ENCODE measurements at regions not wholly inside any gene's neighbourhood (a gene's known extent, or its start where the extent isn't known, plus 50 kb on each side); places are given as distances from the start of the nearest gene placed in this dataset.

DNA sequence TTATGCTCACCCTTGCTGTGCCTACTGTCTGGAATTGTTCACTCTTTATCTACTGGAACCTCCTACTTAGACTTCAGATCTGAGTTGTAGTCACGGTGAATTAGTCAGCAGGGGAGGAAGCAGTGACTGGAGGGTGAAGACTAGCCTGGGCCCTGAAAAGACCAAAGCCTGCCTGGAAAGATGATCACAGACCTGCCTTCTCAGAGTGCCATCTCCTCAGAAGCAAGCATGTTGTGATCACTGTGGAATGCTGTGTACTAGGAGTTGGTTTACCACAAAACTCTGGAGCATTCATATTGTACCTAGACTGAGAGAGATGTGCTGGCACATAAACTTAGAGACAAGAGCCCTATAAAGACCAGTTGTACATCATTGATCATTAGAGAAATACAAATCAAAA lies 100.7 kb upstream of the SCN10A start:
- Histone ChIP-seq H3K27ac (ENCODE audit: low read length) (no peak overlapping the region), H3K4me1 (ENCODE audit: insufficient read depth, low read length) (no peaks in the 10 kb centered on the region), H3K27me3 (ENCODE audit: insufficient read depth, low read length, poor library complexity) (peaks cover 5% of the 10 kb centered on the region), H3K36me3 (ENCODE audit: insufficient read depth, low read length) (no peaks in the 10 kb centered on the region), H4K20me1 (ENCODE audit: insufficient read depth, low read length) (no peaks in the 10 kb centered on the region), H3K9me3 (ENCODE audit: insufficient read depth, low read length, severe bottlenecking) (no peaks in the 10 kb centered on the region), H3K79me2 (ENCODE audit: insufficient read depth, low read length) (no peaks in the 10 kb centered on the region), H3K9ac (ENCODE audit: low read depth, low read length) (no peak overlapping the region), H2AFZ (ENCODE audit: low read depth, low read length) (no peak overlapping the region), H3K4me2 (ENCODE audit: insufficient read depth, low read length) (no peak overlapping the region), H3K4me3 (ENCODE audit: low read depth in 1 of 2, low read length in 2 of 2) (no peak overlapping the region)
- ATAC-seq (ENCODE audit: insufficient read depth, low read depth) (no peak), DNase-seq (no peak)
- TF ChIP-seq, protein P1, sequence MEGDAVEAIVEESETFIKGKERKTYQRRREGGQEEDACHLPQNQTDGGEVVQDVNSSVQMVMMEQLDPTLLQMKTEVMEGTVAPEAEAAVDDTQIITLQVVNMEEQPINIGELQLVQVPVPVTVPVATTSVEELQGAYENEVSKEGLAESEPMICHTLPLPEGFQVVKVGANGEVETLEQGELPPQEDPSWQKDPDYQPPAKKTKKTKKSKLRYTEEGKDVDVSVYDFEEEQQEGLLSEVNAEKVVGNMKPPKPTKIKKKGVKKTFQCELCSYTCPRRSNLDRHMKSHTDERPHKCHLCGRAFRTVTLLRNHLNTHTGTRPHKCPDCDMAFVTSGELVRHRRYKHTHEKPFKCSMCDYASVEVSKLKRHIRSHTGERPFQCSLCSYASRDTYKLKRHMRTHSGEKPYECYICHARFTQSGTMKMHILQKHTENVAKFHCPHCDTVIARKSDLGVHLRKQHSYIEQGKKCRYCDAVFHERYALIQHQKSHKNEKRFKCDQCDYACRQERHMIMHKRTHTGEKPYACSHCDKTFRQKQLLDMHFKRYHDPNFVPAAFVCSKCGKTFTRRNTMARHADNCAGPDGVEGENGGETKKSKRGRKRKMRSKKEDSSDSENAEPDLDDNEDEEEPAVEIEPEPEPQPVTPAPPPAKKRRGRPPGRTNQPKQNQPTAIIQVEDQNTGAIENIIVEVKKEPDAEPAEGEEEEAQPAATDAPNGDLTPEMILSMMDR (IDR thresholded peaks at IDR 0.05; ENCODE audit: borderline replicate concordance, extremely low read depth, low read length, poor library complexity, severe bottlenecking): no peak
- no peak for TF ChIP-seq EZH2 (IDR thresholded peaks at IDR 0.05; ENCODE audit: borderline replicate concordance, low read depth, low read length, severe bottlenecking)

DNA sequence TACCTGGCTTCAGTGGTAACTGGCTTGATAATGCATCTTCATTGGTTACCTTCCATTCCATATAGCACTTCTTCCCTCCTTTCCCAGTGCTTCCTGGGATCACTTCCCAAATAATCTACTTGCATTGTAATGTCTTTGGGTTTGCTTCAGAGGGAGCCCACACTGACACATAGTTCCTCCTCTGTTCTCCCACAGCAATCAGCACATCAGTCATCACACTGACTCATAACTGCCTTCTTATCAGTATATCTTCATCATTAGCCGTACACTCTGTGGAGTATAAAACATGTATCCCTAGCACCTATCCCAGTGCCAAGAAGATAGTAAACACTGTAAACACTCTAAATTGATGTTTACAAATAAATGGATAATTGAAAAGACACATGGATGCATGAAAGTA lies 91.4 kb upstream of the SCN10A start:
- H3K36me3 ChIP-seq (ENCODE audit: insufficient read depth, low read length): no peaks in the 10 kb centered on the region
- TF ChIP-seq, protein P1 (IDR thresholded peaks at IDR 0.05; ENCODE audit: borderline replicate concordance, extremely low read depth, low read length, poor library complexity, severe bottlenecking): no peak
- no peak for TF ChIP-seq EZH2 (IDR thresholded peaks at IDR 0.05; ENCODE audit: borderline replicate concordance, low read depth, low read length, severe bottlenecking)
- H2AFZ ChIP-seq (ENCODE audit: low read depth, low read length): no peak overlapping the region
- DNase-seq: no peak
- H3K27me3 ChIP-seq (ENCODE audit: insufficient read depth, low read length, poor library complexity): peaks cover 7% of the 10 kb centered on the region
- H3K9ac ChIP-seq (ENCODE audit: low read depth, low read length): no peak overlapping the region
- H4K20me1 ChIP-seq (ENCODE audit: insufficient read depth, low read length): no peaks in the 10 kb centered on the region
- no peak overlapping the region for H3K4me2 ChIP-seq (ENCODE audit: insufficient read depth, low read length)
- no peak overlapping the region for H3K4me3 ChIP-seq (ENCODE audit: low read depth in 1 of 2, low read length in 2 of 2)
- H3K79me2 ChIP-seq (ENCODE audit: insufficient read depth, low read length): no peaks in the 10 kb centered on the region
- H3K27ac ChIP-seq (ENCODE audit: low read length): no peak overlapping the region
- no peaks in the 10 kb centered on the region for H3K9me3 ChIP-seq (ENCODE audit: insufficient read depth, low read length, severe bottlenecking)
- no peaks in the 10 kb centered on the region for H3K4me1 ChIP-seq (ENCODE audit: insufficient read depth, low read length)
- ATAC-seq (ENCODE audit: insufficient read depth, low read depth): no peak

DNA sequence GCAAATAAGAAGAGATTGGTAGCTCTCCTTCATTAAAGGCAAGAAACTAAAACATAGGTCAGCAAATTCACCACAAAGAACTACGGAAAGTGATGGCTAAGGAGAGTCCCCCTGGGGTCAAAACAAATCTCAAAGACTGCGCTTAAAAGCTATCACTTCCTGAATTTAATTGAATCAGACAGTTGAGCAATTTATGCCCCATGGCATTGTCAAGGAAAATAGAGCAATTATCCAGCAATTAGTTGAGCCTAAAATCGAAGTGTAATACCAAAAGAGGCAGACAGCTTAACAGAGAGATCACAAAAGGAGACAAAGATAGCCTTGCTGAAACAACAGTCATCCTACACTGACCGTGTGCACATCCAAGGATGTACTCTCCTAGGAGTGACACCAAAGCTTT lies 74.4 kb upstream of the SCN10A start:
- Histone ChIP-seq H3K79me2 (ENCODE audit: insufficient read depth, low read length) (no peaks in the 10 kb centered on the region), H3K9me3 (ENCODE audit: insufficient read depth, low read length, severe bottlenecking) (no peaks in the 10 kb centered on the region), H2AFZ (ENCODE audit: low read depth, low read length) (no peak overlapping the region), H3K27ac (ENCODE audit: low read length) (no peak overlapping the region), H3K4me1 (ENCODE audit: insufficient read depth, low read length) (no peaks in the 10 kb centered on the region), H3K4me3 (ENCODE audit: low read depth in 1 of 2, low read length in 2 of 2) (no peak overlapping the region), H3K4me2 (ENCODE audit: insufficient read depth, low read length) (no peak overlapping the region), H3K9ac (ENCODE audit: low read depth, low read length) (no peak overlapping the region), H3K27me3 (ENCODE audit: insufficient read depth, low read length, poor library complexity) (peaks cover 8% of the 10 kb centered on the region), H4K20me1 (ENCODE audit: insufficient read depth, low read length) (no peaks in the 10 kb centered on the region), H3K36me3 (ENCODE audit: insufficient read depth, low read length) (no peaks in the 10 kb centered on the region)
- no peak for TF ChIP-seq EZH2 (IDR thresholded peaks at IDR 0.05; ENCODE audit: borderline replicate concordance, low read depth, low read length, severe bottlenecking)
- TF ChIP-seq, protein P1 (IDR thresholded peaks at IDR 0.05; ENCODE audit: borderline replicate concordance, extremely low read depth, low read length, poor library complexity, severe bottlenecking): no peak
- ATAC-seq (ENCODE audit: insufficient read depth, low read depth): no peak
- DNase-seq: no peak

DNA sequence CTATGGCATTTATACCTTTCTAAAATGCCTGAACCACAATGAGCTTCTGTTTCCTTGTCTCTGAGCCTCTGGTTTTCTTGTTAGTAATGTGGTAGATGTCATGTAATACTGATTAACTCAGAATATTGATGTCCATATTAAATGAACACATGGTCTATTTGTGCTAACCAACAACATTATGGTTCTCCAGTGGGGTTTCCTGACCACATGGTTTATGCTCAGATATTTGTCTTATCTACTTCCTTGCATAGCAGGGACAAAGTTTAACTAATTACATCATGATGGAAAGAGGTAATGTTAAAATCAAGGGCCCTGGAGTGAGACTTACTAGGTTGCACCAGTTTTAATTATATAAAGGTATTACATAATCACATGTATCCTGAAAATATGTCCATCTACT lies 62.6 kb upstream of the SCN10A start:
- ATAC-seq (ENCODE audit: insufficient read depth, low read depth) (no peak), DNase-seq (no peak)
- H3K9ac ChIP-seq (ENCODE audit: low read depth, low read length): no peak overlapping the region
- no peaks in the 10 kb centered on the region for H3K79me2 ChIP-seq (ENCODE audit: insufficient read depth, low read length)
- H3K27ac ChIP-seq (ENCODE audit: low read length): no peak overlapping the region
- peaks cover 8% of the 10 kb centered on the region for H3K27me3 ChIP-seq (ENCODE audit: insufficient read depth, low read length, poor library complexity)
- H3K36me3 ChIP-seq (ENCODE audit: insufficient read depth, low read length): no peaks in the 10 kb centered on the region
- no peaks in the 10 kb centered on the region for H3K9me3 ChIP-seq (ENCODE audit: insufficient read depth, low read length, severe bottlenecking)
- no peaks in the 10 kb centered on the region for H3K4me1 ChIP-seq (ENCODE audit: insufficient read depth, low read length)
- TF ChIP-seq EZH2 (IDR thresholded peaks at IDR 0.05; ENCODE audit: borderline replicate concordance, low read depth, low read length, severe bottlenecking): no peak
- TF ChIP-seq, protein P1 (IDR thresholded peaks at IDR 0.05; ENCODE audit: borderline replicate concordance, extremely low read depth, low read length, poor library complexity, severe bottlenecking): no peak
- H3K4me3 ChIP-seq (ENCODE audit: low read depth in 1 of 2, low read length in 2 of 2): no peak overlapping the region
- H4K20me1 ChIP-seq (ENCODE audit: insufficient read depth, low read length): no peaks in the 10 kb centered on the region
- H3K4me2 ChIP-seq (ENCODE audit: insufficient read depth, low read length): no peak overlapping the region
- no peak overlapping the region for H2AFZ ChIP-seq (ENCODE audit: low read depth, low read length)

All from DND-41 (cell line).